ENCODE measurements at regions not wholly inside any gene's neighbourhood (a gene's known extent, or its start where the extent isn't known, plus 50 kb on each side); places are given as distances from the start of the nearest gene placed in this dataset.

GRCh38 chr12:77648716-77649115, 182.0 kb upstream of the NAV3 start:
- TF ChIP-seq, protein P1, sequence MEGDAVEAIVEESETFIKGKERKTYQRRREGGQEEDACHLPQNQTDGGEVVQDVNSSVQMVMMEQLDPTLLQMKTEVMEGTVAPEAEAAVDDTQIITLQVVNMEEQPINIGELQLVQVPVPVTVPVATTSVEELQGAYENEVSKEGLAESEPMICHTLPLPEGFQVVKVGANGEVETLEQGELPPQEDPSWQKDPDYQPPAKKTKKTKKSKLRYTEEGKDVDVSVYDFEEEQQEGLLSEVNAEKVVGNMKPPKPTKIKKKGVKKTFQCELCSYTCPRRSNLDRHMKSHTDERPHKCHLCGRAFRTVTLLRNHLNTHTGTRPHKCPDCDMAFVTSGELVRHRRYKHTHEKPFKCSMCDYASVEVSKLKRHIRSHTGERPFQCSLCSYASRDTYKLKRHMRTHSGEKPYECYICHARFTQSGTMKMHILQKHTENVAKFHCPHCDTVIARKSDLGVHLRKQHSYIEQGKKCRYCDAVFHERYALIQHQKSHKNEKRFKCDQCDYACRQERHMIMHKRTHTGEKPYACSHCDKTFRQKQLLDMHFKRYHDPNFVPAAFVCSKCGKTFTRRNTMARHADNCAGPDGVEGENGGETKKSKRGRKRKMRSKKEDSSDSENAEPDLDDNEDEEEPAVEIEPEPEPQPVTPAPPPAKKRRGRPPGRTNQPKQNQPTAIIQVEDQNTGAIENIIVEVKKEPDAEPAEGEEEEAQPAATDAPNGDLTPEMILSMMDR (IDR thresholded peaks at IDR 0.05; ENCODE audit: low read depth, low read length) = no peak
- TF ChIP-seq EZH2phosphoT487 (IDR thresholded peaks at IDR 0.05; ENCODE audit: low read depth) = no peak
